Right lobe of liver (tissue), 6 donors: ENCODE measurements at regions not wholly inside any gene's neighbourhood (a gene's known extent, or its start where the extent isn't known, plus 50 kb on each side); places are given as distances from the start of the nearest gene placed in this dataset.

Experiments used
- ATAC-seq, 4 donors: fragments of 200-7000 bp; cut with Tn5 transposase; one replicate each; pipeline ENCODE4 v1.9.1; 2020; ENCODE audit warnings: mild to moderate bottlenecking in 4 of 4, moderate library complexity in 4 of 4
- DNase-seq, 3 donors: peaks; one replicate each; pipeline ENCODE4 v3.0.0-alpha.2; 2020
- H3K27ac ChIP-seq, 3 donors: fragments of 200-600 bp; one replicate each; pipeline ENCODE4 v1.8.0; 2022
- H3K27me3 ChIP-seq, 2 donors: fragments of 200-600 bp; one replicate each; pipeline ENCODE4 v1.8.0; 2022
- H3K36me3 ChIP-seq, 4 donors: fragments of 200-600 bp; sonication (generic) in 1 of 4; one replicate each; pipeline versions ENCODE4 v1.5.1 to v1.8.0; 2017 to 2022; ENCODE audit warnings: control low read depth in 1 of 4
- H3K4me1 ChIP-seq, 4 donors: fragments of 200-600 bp; sonication (generic) in 1 of 4; one replicate each; pipeline versions ENCODE4 v1.5.1 to v1.8.0; 2017 to 2022; ENCODE audit warnings: control low read depth in 1 of 4
- H3K4me3 ChIP-seq, 3 donors: fragments of 200-600 bp; one replicate each; pipeline ENCODE4 v1.8.0; 2022
- H3K9me3 ChIP-seq, 4 donors: fragments of 200-600 bp; sonication (generic) in 1 of 4; one replicate each; pipeline versions ENCODE4 v1.5.1 to v1.8.0; 2017 to 2022; ENCODE audit warnings: control low read depth in 1 of 4
- POLR2A ChIP-seq: fragments of 450-650 bp; IDR thresholded peaks from one replicate; pipeline ENCODE4 v1.6.1; 2017; ENCODE audit warnings: antibody characterized with exemption, mild to moderate bottlenecking
- WGBS: methylation state at CpG from one replicate; pipeline ENCODE4 v1.1.6; 2018; ENCODE audit warnings: low coverage, low lambda C conversion rate; ENCODE audit not compliant: insufficient coverage; ENCODE audit errors: missing lambda C conversion rate; 5-methylcytosine and 5-hydroxymethylcytosine counted together
- intact Hi-C, 2 donors: fragments of 100-400 bp; cut with DNase I; formaldehyde crosslinking; loops; one replicate each; pipeline versions ENCODE4 v1.11.2 to v1.14.1; 2022
- TF ChIP-seq, protein P1 (sequence below), 4 donors: fragments of 200-600 bp in 3 of 4; fragments of 450-650 bp in 1 of 4; IDR thresholded peaks; one replicate each; pipeline versions ENCODE4 v1.5.1 to v1.8.0; 2016 to 2022; ENCODE audit warnings: antibody characterized with exemption in 4 of 4, mild to moderate bottlenecking in 2 of 4
- donor health status: DM: no; HTN: yes; CAD: no.
- donor health status: DM: no; HTN: no; CAD: no.
- donor health status: DM: no; HTN: no; CAD: no.
- donor health status: DM: no; HTN: yes; CAD: no.
- donor health status: DM: no; HTN: yes; CAD: no.

DNA sequence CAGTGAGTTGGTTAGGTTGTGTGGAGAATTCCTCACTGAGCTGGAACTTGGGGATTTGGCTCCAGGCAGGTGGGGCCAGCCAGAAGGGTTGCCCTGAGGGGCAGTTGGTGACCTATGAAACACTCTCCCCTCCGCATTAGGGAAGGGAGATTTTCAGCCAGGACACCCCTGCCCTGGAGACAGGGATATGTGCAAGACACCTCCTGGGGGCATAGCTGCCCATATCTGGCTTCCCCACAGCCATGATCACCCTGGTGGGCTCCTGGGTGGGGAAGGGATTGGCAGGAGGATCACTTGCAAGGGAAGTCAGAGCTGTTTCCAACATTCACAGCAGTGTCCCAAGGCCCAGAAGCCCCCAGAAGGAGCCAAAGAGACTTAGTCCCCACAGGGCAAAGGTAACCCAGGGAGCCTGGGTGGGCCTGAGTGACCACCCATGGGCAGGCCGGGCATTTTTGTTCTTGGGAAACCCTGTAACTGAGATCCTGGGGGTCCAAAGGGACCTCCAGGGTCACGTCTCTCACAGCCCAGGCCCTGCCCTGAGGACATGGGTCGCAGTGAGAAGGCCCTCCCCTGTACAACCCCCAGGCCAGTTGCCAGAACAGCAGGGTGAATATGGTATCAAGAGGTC is 145.8 kb downstream of the MRPL14 start:
- Histone ChIP-seq H3K27ac (no peak overlapping the region), H3K36me3 (no peaks in the 10 kb centered on the region), H3K9me3 (no peaks in the 10 kb centered on the region), H3K4me3 (no peak overlapping the region), H3K4me1 (no peaks in the 10 kb centered on the region), H3K27me3 (no peaks in the 10 kb centered on the region)
- TF ChIP-seq POLR2A: no peak
- TF ChIP-seq, protein P1, sequence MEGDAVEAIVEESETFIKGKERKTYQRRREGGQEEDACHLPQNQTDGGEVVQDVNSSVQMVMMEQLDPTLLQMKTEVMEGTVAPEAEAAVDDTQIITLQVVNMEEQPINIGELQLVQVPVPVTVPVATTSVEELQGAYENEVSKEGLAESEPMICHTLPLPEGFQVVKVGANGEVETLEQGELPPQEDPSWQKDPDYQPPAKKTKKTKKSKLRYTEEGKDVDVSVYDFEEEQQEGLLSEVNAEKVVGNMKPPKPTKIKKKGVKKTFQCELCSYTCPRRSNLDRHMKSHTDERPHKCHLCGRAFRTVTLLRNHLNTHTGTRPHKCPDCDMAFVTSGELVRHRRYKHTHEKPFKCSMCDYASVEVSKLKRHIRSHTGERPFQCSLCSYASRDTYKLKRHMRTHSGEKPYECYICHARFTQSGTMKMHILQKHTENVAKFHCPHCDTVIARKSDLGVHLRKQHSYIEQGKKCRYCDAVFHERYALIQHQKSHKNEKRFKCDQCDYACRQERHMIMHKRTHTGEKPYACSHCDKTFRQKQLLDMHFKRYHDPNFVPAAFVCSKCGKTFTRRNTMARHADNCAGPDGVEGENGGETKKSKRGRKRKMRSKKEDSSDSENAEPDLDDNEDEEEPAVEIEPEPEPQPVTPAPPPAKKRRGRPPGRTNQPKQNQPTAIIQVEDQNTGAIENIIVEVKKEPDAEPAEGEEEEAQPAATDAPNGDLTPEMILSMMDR (IDR thresholded peaks at IDR 0.05): no peak
- intact Hi-C loops: no loop called here
- ATAC-seq (no peak), DNase-seq (peak in 2 of 3 donors; percentile 28 to 32)
- WGBS: no CpG with 5 or more reads among the region's 4 CpGs

DNA sequence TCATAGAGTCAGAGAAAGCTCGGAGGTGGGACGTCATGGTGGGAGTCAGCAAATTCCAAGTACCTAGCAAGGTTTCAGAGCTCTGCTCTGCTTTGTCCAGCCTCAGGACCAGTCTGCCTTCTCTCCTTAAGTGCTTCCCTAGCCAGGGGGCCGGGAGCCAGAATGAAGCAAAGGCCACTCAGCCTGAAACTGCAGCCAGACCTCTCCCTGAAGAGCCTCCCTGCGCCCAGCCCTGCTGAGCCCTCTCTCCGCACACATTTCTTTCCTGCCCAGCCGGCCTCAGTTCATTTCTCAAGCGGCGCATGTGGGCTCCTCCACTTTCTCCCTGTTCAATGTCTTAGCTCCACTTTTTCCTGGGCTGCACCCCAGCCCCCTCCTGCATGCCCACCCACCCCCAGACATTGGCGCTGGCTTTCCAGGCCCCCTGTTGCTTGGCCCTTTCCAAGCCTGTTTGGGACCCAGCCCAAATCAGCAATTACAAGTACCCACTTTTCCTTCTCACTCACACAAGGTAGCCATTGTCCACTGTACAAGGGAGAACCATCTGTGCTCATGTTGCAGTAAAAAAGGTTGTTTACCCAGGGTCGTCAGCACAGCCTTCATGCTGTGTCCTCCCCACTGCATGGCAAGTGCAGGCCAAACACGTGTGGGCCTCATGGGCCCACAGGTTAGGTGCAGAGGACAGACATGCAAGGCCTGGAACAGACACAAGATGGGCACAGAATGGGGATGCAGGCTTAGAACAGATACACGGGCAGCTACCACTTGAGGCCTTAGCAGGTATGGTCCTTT is 147.1 kb downstream of the MRPL14 start:
- H3K4me3 ChIP-seq: no peak overlapping the region
- no peaks in the 10 kb centered on the region for H3K9me3 ChIP-seq
- intact Hi-C loops: no loop called here
- no peaks in the 10 kb centered on the region for H3K36me3 ChIP-seq
- no peaks in the 10 kb centered on the region for H3K27me3 ChIP-seq
- H3K27ac ChIP-seq: no peak overlapping the region
- WGBS: 86% methylated on average over 6 of the region's 12 CpGs
- DNase-seq (peak in 2 of 3 donors; percentile 29 to 37), ATAC-seq (no peak)
- no peaks in the 10 kb centered on the region for H3K4me1 ChIP-seq
- no peak for TF ChIP-seq POLR2A
- TF ChIP-seq, protein P1 (IDR thresholded peaks at IDR 0.05): no peak

DNA sequence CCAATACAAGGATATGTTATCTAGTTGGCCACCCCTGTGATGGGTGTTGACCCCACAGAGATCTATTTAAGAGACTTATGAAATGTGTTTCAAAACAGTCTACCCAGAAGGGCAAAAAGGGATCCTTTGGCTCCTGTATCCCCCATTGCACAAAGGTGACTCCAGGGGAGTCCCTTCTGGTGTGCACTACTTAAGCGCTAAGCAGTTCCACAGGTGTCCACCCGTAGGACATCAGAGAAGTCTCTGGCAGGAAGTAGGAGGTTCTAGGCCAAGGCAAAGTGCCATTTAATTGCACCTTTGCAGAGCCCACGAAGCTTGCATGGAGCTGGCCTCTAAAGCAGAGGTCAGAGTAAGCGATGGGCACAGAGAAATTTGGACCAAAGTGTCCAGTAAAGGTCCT is 147.7 kb downstream of the MRPL14 start:
- H3K9me3 ChIP-seq: no peaks in the 10 kb centered on the region
- no peak overlapping the region for H3K4me3 ChIP-seq
- ATAC-seq: no peak
- WGBS: 76% methylated on average over 3 of the region's 4 CpGs
- no peak for TF ChIP-seq POLR2A
- TF ChIP-seq, protein P1 (IDR thresholded peaks at IDR 0.05): no peak
- H3K27ac ChIP-seq: no peak overlapping the region
- no peak for DNase-seq
- H3K27me3 ChIP-seq: no peaks in the 10 kb centered on the region
- intact Hi-C loops: no loop called here
- no peaks in the 10 kb centered on the region for H3K4me1 ChIP-seq
- no peaks in the 10 kb centered on the region for H3K36me3 ChIP-seq

DNA sequence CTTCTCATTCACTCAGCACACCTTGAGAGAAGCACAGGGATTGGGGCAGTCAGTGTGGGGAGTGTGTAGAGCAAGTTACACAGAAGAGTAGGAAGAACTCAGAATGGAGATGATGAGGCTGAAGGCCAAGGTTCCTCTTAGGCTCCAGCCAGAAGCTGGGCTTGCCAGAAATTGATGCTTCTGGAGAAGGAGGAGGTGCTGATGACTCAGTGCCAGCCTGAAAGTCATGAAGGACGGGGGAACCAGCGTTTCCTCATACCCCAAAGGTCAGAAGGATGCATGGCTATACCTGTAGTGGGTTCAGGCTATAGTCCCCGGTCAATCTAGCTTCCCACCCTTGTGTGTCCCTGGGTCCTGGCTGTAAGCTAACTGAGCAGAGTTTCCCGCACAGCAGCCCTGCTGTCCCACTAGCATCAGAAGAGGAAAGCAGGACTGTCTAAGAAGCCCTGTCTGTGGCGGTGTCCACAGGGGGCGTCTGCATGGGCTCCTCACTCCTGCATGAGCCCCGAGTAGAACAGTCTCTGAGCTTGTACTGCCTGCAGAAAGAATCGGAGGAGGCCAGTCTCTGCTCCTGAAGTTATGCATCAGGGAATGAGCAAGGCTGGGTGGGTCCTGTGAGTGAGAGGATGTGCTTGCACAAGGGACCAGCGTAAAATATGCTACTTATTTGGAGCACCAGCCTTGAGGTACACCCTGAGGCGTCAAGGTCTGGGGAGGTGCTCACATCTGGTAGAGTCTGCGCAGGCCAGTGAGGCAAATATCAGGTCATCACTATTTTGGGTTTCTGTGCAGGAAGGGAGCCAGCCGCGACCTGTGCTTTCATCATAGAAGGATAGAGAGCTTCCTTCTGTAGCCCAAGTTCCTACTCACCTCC is 148.5 kb downstream of the MRPL14 start:
- Histone ChIP-seq H3K27me3 (no peaks in the 10 kb centered on the region), H3K4me3 (no peak overlapping the region), H3K27ac (no peak overlapping the region), H3K4me1 (no peaks in the 10 kb centered on the region), H3K9me3 (no peaks in the 10 kb centered on the region), H3K36me3 (no peaks in the 10 kb centered on the region)
- intact Hi-C loops: no loop called here
- TF ChIP-seq POLR2A: no peak
- TF ChIP-seq, protein P1 (IDR thresholded peaks at IDR 0.05): no peak
- 63% methylated on average over 5 of the region's 13 CpGs for WGBS
- ATAC-seq (no peak), DNase-seq (peak in 1 of 3 donors; percentile 25)
